Activated T-helper 17 cell treated with anti-CD3 and anti-CD28 coated beads, Interleukin-2, amount 50 U/mL, for 72 hours (primary cell): ENCODE measurements at regions not wholly inside any gene's neighbourhood (a gene's known extent, or its start where the extent isn't known, plus 50 kb on each side); places are given as distances from the start of the nearest gene placed in this dataset.
A peak's percentile ranks its signal among the peaks of the same experiment; 100 is the strongest.

Source experiments
- ATAC-seq: fragments of 150-1000 bp; cut with Tn5 transposase; replicated peaks from 2 replicates; pipeline ENCODE4 v1.10.0; 2021; ENCODE audit warnings: mild to moderate bottlenecking, moderate library complexity
- H3K27ac Mint-ChIP-seq: one replicate; pipeline ENCODE4 v1.8.0; 2022; ENCODE audit warnings: mixed read lengths
- H3K27me3 Mint-ChIP-seq: one replicate; pipeline ENCODE4 v1.8.0; 2022; ENCODE audit warnings: mixed read lengths
- H3K36me3 Mint-ChIP-seq: one replicate; pipeline ENCODE4 v1.8.0; 2022; ENCODE audit warnings: low read depth, mild to moderate bottlenecking, mixed read lengths
- H3K4me1 Mint-ChIP-seq: one replicate; pipeline ENCODE4 v1.8.0; 2022; ENCODE audit warnings: mixed read lengths
- H3K4me3 Mint-ChIP-seq: one replicate; pipeline ENCODE4 v1.8.0; 2022; ENCODE audit warnings: mild to moderate bottlenecking, mixed read lengths
- H3K9me3 Mint-ChIP-seq: one replicate; pipeline ENCODE4 v1.8.0; 2022; ENCODE audit warnings: mixed read lengths

DNA sequence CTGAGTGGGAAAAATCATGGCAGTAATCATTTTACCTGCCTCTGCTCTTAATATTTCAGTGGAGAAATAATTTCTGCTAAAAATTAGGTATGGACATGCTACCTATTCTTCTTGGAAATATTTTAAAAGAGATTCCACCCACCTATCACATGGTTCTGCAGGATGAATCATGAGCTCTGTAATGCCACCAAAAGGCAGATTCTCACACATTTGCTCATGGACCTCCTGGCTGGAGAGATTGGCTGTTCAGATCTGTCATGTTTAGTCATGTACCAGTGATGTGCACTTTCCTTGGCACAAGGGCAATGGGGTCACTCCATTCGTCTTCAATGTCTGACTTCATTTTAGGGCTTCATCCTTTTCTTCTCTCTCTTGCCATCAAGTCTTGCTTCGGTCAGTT is 101.8 kb upstream of the MBNL2 start:
- Mint-ChIP-seq H3K36me3 (no peaks in the 10 kb centered on the region), H3K27ac (no peak overlapping the region), H3K9me3 (no peaks in the 10 kb centered on the region), H3K4me1 (peaks cover 1% of the 10 kb centered on the region), H3K4me3 (no peak overlapping the region), H3K27me3 (peaks cover 38% of the 10 kb centered on the region)
- peak; percentile 72 for ATAC-seq

DNA sequence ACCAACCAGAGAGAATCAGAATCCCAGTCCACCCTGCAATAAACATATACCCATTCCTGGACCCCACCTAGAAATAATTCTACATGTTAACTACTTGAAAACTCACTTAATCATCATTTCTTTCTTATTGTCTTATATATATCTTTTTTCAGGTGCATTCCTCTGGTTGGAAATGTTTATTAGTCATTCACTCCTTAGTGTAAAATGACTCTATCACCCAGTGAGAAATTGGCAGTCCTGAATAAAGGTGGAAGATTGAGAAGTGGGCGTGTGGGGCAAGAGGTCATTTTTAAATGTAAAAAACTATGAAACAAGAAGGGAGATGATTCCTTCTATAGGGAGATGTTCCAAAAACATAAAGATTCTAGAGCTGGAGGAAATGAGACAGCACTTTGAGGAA is 101.2 kb upstream of the MBNL2 start:
- Mint-ChIP-seq H3K4me1 (peaks cover 5% of the 10 kb centered on the region), H3K27ac (no peak overlapping the region), H3K36me3 (no peaks in the 10 kb centered on the region), H3K9me3 (no peaks in the 10 kb centered on the region), H3K4me3 (no peak overlapping the region), H3K27me3 (peaks cover 38% of the 10 kb centered on the region)
- no peak for ATAC-seq

DNA sequence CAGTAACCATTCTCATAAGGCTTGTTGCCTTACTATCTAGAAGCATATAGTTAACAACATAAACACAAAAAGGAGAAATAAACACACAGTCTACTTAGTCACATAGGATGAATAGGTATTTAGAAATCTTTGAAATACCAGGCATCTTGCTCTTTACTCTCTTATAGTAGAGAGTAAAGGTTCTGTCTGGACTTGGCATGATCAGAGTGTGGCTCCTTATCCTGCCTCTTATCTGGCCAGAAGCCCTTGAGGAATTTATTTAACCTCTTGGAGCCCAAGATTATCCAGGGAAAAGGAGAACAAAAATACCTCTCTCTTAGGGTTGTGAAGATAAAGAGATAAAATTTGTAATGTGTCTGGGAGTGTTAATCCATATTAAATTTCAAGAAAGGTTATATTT is 100.2 kb upstream of the MBNL2 start:
- H3K9me3 Mint-ChIP-seq: no peaks in the 10 kb centered on the region
- H3K27me3 Mint-ChIP-seq: peaks cover 38% of the 10 kb centered on the region
- H3K4me3 Mint-ChIP-seq: no peak overlapping the region

DNA sequence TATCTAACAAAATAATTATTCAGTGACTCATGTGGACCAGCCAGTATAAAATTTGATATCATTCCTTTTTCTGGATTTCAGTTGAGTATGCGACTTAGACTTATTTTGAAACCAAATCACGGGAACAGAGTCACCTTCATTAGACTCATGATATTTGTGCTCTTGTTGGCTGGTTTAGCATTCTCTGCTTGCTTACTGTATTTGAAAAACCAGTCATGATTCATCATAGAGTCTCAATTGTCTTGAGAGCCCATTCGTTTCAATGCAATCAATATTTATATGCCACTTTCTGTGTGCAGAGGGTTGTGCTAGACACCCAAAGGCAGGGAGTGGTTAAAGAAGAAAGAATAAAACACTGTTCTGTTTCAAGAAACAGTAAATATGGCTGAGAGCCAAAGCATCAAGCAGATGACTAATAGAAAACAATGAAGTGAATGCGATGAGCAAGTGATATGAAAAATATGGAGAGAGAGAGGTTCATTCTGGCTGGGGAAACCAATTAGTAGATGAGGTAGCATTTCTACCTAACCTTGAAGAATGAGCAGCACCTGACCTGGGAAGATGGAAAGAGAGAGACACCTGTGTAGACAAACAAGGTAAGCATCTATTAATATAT is 99.6 kb upstream of the MBNL2 start:
- no peak overlapping the region for H3K4me3 Mint-ChIP-seq
- no peak overlapping the region for H3K27ac Mint-ChIP-seq
- H3K4me1 Mint-ChIP-seq: peaks cover 15% of the 10 kb centered on the region
- ATAC-seq: no peak
- peaks cover 38% of the 10 kb centered on the region for H3K27me3 Mint-ChIP-seq
- H3K9me3 Mint-ChIP-seq: no peaks in the 10 kb centered on the region
- H3K36me3 Mint-ChIP-seq: no peaks in the 10 kb centered on the region

More for the DNA sequence above, 100.2 kb upstream of the MBNL2 start:
- no peak for ATAC-seq
- no peak overlapping the region for H3K27ac Mint-ChIP-seq
- peaks cover 14% of the 10 kb centered on the region for H3K4me1 Mint-ChIP-seq
- no peaks in the 10 kb centered on the region for H3K36me3 Mint-ChIP-seq

DNA sequence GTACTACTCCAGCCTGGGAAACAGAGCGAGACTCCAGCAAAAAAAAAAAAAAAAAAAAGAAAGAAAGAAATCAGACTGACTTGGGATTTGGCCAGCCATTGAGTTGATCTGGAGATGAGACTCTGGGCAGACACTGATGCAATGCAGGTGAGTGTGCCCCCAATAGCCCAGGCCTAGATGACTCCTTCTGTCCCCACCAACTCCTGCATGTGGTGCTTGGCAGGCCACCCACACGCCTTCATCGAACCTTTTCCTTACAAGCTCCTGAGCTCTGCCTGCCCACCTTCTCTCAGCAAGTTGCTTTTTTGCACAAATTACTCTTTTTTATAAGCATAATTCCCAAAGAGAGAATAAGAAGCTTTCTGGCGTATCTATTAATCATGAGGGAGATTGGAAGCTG is 97.9 kb upstream of the MBNL2 start:
- no peak for ATAC-seq
- H3K27ac Mint-ChIP-seq: no peak overlapping the region
- H3K4me1 Mint-ChIP-seq: peaks cover 15% of the 10 kb centered on the region
- peaks cover 30% of the 10 kb centered on the region for H3K27me3 Mint-ChIP-seq
- no peaks in the 10 kb centered on the region for H3K9me3 Mint-ChIP-seq
- no peak overlapping the region for H3K4me3 Mint-ChIP-seq
- no peaks in the 10 kb centered on the region for H3K36me3 Mint-ChIP-seq

DNA sequence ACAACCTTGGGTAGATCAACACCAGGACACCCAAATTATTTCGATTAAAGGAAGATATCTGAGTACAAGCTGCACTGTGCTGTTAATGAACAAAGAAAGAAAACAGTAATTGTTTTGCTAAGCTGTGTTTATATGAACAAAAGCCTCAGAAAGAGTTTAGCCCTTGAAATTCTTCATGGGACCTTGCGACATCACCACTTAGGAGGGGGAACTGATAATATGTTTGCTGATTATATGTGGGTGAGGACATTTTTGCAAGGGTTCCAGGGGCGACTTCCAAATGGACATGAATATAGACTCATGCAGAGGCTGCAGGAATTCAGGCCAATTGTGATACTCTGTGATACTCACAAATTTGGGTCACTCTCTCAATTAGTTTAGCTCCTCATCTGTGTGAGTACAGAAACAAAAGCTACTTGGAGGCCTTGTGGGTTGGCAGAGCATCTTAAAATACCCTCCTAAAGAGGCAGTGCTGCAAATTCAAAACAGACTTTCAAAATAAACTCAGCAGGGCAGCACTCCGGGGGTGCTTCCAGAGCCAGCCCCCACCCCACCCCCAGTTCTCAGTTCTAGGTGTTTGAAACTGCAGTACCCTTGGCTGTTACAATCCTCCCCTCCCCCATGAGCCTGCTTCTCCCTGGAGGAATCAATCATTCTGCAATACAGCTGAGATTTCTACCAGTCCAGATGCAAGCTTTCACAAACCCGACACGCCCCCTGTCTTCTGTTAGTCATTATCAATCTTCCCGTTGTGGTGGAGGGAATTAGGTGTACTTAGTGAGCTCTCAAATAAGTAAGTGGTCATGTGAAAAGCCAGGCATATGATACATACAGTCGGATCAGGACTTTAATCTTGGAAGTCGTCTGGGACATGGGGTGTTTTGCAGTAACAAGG is 97.0 kb upstream of the MBNL2 start:
- peak; percentile 65 for ATAC-seq

DNA sequence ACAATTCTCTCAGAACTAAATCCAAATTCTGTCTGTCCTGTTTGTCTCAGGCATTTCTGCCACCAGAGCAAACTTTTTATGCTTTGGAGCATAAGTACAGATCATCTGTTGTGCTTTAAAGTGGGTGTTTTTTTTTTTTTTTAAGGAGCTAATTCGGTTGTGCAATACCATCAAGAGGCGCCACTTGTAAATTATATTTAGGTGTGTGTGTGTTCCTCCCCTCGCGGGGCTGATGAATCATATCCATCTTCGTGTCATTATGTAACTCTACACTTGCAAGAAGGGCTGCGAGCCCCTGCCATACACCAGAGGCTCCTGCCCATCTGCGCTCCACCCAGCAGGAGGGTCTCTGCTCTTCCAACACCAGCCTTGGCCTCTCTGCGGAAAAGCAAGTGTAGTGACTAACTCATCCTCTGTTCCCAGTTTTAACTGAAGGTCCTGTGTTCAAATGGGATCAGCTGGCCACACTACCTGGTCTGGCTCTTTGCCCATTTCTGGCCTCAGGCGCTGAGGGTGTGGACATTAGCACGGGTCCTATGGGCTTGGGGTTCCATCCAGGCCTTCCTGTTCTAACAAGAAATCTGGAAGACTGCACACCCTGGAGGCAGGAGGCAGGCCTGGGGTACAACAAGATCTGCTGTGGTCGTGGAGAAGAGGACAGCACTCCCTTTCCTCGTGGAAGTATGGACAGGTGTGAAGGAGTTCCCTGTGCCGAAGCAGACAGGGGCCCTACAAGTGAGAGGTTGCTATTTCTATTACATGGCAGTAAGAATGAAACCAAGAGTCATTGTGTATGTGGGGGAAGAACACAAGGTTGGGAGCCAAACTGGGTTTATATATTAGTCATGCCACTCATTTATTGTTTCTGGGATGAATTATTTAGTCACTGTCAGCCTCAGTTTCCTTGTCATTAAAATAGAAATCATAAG is 96.1 kb upstream of the MBNL2 start:
- H3K27me3 Mint-ChIP-seq: peaks cover 26% of the 10 kb centered on the region
- no peaks in the 10 kb centered on the region for H3K36me3 Mint-ChIP-seq
- ATAC-seq: peak; percentile 91
- no peaks in the 10 kb centered on the region for H3K9me3 Mint-ChIP-seq
- H3K4me3 Mint-ChIP-seq: peak overlapping the region; percentile 59
- peak overlapping the region; percentile 62 for H3K27ac Mint-ChIP-seq
- peaks cover 15% of the 10 kb centered on the region for H3K4me1 Mint-ChIP-seq

More for the DNA sequence above, 97.0 kb upstream of the MBNL2 start:
- H3K4me1 Mint-ChIP-seq: peaks cover 15% of the 10 kb centered on the region
- H3K36me3 Mint-ChIP-seq: no peaks in the 10 kb centered on the region
- H3K27ac Mint-ChIP-seq: peak overlapping the region; percentile 62
- H3K9me3 Mint-ChIP-seq: no peaks in the 10 kb centered on the region
- peaks cover 26% of the 10 kb centered on the region for H3K27me3 Mint-ChIP-seq
- H3K4me3 Mint-ChIP-seq: peak overlapping the region; percentile 59

DNA sequence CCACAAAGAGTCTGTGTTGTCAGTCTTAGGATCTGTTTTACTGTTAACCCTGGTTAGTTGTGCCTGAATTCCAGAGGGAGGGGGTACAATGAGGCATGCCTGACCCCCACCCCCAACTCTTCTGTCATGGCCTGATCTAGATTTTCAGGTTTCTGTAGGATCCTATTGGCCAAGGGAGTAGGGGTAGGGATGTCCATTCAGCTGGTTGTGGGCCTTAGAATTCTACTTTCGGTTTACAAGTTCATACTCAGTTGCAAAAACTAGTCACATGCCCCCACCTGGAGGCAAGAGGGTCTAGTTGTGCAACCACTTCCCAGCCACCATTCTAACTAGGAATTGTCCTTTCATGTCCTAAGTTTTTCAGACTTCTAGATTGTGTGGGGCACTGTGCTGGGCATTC is 94.3 kb upstream of the MBNL2 start:
- no peak overlapping the region for H3K4me3 Mint-ChIP-seq
- H3K27ac Mint-ChIP-seq: no peak overlapping the region
- H3K4me1 Mint-ChIP-seq: peaks cover 15% of the 10 kb centered on the region
- H3K27me3 Mint-ChIP-seq: peaks cover 24% of the 10 kb centered on the region
- no peak for ATAC-seq
- H3K9me3 Mint-ChIP-seq: no peaks in the 10 kb centered on the region
- no peaks in the 10 kb centered on the region for H3K36me3 Mint-ChIP-seq

DNA sequence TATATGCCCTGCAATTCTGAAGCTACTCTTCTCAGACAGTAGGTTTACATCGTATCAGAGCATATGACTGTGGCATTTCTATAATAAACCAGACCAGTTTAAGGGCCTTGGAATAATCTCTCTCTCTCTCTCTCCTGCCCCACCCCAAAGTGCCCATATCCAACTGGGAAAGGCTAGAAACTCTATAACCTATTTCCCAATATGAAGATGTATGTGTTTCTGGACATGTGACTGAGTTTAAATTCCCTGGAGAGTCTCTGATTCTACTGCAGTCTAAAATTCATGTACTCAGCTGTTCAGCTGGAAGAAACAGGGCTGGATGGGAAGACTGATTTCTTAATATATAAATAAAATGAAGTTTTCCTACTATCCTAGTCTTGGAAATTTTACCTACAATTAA is 91.9 kb upstream of the MBNL2 start:
- no peak overlapping the region for H3K27ac Mint-ChIP-seq
- peaks cover 14% of the 10 kb centered on the region for H3K27me3 Mint-ChIP-seq
- H3K4me1 Mint-ChIP-seq: peaks cover 15% of the 10 kb centered on the region
- H3K36me3 Mint-ChIP-seq: no peaks in the 10 kb centered on the region
- no peak for ATAC-seq
- no peak overlapping the region for H3K4me3 Mint-ChIP-seq
- no peaks in the 10 kb centered on the region for H3K9me3 Mint-ChIP-seq

DNA sequence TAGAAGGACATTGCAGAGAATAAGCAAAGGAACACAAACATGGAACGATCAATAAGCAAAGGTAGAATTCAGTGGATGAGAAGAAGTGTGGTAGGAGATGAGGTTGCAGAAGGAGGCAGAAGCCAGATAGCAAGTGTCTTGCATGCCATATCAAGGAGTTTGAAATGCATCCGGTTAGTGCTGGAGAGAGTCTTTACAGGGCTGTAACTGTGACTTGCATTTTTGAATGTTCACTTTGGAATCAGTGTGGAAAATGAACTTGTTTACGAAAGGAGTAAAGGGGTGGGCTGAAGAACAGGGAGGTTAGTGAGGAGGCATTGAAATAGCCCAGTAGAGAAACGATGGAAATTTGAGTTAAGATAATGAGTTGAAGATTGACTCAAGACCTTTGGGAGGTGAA is 90.7 kb upstream of the MBNL2 start:
- no peak overlapping the region for H3K27ac Mint-ChIP-seq
- peaks cover 6% of the 10 kb centered on the region for H3K4me1 Mint-ChIP-seq
- no peaks in the 10 kb centered on the region for H3K36me3 Mint-ChIP-seq
- H3K9me3 Mint-ChIP-seq: no peaks in the 10 kb centered on the region
- ATAC-seq: no peak
- peaks cover 10% of the 10 kb centered on the region for H3K27me3 Mint-ChIP-seq
- no peak overlapping the region for H3K4me3 Mint-ChIP-seq

DNA sequence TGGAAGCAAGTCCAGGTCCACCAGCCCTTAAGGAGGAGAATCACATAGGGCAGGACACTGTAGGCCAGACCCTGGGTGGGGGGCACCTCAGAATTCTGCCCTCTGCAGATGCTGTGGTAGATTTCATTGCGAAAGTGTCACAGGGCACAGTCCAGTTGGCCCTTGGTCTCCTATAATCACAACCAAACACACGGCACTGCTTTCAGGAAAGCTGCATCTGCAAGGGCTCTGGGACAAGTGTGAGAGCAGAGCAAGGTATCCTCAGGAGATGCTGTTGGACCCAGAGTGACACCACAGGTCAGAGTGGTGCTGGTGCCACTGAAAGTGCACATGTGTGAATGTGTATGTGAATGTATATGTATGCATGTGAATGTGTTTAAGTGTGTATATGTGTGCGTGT is 88.6 kb upstream of the MBNL2 start:
- H3K4me1 Mint-ChIP-seq: no peaks in the 10 kb centered on the region
- no peaks in the 10 kb centered on the region for H3K36me3 Mint-ChIP-seq
- ATAC-seq: no peak
- H3K27ac Mint-ChIP-seq: no peak overlapping the region
- no peak overlapping the region for H3K4me3 Mint-ChIP-seq
- peaks cover 9% of the 10 kb centered on the region for H3K27me3 Mint-ChIP-seq
- no peaks in the 10 kb centered on the region for H3K9me3 Mint-ChIP-seq

DNA sequence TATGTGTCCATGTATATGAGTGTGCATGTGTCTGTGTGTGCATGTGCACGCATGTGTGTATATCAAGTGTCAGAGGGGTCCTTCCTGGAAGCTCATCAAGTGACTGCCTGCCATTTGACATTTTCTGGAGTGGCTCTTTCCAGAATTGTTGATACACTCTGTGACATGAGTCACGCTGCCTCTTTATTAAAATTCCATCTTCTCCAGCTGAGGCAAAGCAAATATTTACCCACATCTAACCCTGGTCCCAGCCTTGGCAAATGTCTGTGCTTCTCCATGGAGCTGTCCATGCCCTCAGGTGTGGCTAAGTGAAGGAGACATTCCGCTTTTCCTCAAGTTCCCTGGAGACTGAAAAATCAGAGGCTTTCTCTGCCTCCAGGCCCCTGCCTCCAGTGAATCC is 88.2 kb upstream of the MBNL2 start:
- H3K9me3 Mint-ChIP-seq: no peaks in the 10 kb centered on the region
- no peak for ATAC-seq
- no peaks in the 10 kb centered on the region for H3K4me1 Mint-ChIP-seq
- H3K36me3 Mint-ChIP-seq: no peaks in the 10 kb centered on the region
- no peak overlapping the region for H3K4me3 Mint-ChIP-seq
- H3K27ac Mint-ChIP-seq: no peak overlapping the region
- H3K27me3 Mint-ChIP-seq: peaks cover 6% of the 10 kb centered on the region

DNA sequence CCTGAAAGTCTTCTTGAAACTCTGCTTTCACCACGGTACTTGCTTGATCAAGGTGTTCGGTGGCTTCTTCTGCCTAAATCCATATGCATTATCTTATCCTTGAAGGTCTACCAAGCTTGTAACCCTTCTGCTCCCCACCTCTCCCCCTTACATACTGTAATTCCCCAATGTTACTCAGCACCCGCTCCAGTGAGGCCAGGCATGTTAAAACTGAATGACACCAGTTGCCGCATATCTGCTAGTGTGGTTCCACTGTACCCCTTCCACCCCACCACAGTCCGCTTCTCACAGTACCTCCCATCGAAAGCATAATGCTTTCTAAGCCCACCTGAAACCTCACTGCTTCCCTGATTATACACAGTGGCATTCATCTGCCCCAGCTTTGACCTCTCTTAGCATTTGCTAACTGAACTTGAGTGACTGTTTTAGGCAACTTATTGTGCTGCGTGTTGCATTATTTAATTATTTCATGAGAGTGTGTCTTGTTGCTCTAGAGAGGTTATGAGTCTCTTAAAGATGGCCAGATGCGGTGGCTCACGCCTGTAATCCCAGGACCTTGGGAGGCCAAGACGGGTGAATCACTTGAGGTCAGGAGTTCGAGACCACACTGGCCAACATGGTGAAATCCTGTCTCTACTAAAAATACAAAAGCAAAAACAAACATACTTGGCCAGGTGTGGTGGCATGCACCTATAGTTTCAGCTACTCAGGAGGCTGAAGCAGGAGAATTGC is 87.6 kb upstream of the MBNL2 start:
- no peak overlapping the region for H3K4me3 Mint-ChIP-seq
- peaks cover 6% of the 10 kb centered on the region for H3K27me3 Mint-ChIP-seq
- H3K27ac Mint-ChIP-seq: no peak overlapping the region
- no peak for ATAC-seq
- no peaks in the 10 kb centered on the region for H3K36me3 Mint-ChIP-seq
- H3K9me3 Mint-ChIP-seq: no peaks in the 10 kb centered on the region
- no peaks in the 10 kb centered on the region for H3K4me1 Mint-ChIP-seq

DNA sequence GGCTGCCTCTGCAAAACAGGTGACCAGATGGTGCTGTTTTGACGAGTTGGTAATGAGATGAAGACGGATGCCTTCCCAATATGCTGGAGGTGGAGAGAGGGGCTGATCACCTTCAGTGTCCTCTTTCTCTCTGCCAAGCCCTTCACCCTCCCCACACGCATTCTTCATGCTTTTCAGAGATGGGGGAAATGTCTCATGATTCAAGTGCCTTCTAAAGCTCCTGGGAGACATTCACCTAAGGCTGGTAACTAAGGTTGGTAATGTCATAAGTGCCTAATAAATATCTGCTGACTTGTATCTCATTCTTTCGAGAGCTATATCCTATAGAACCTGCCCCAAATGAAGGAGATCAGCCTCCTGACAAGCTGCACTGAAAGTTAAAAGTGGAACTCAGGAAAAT is 86.2 kb upstream of the MBNL2 start:
- no peaks in the 10 kb centered on the region for H3K9me3 Mint-ChIP-seq
- no peaks in the 10 kb centered on the region for H3K36me3 Mint-ChIP-seq
- no peaks in the 10 kb centered on the region for H3K4me1 Mint-ChIP-seq
- H3K27ac Mint-ChIP-seq: no peak overlapping the region
- H3K4me3 Mint-ChIP-seq: no peak overlapping the region
- no peak for ATAC-seq
- H3K27me3 Mint-ChIP-seq: peaks cover 11% of the 10 kb centered on the region
